ENCODE measurements at regions not wholly inside any gene's neighbourhood (a gene's known extent, or its start where the extent isn't known, plus 50 kb on each side); places are given as distances from the start of the nearest gene placed in this dataset.

- Histone ChIP-seq H3K23ac (ENCODE audit: insufficient read length, low read depth, low read length) (no peak overlapping the region), H3K23me2 (ENCODE audit: insufficient read length, low read depth, low read length, poor library complexity, severe bottlenecking) (no peaks in the 10 kb centered on the region), H3K14ac (ENCODE audit: insufficient read depth, low read length) (no peak overlapping the region), H2BK20ac (ENCODE audit: low read depth, low read length, poor library complexity, severe bottlenecking) (no peak overlapping the region), H2BK120ac (ENCODE audit: low read depth, low read length, poor library complexity, severe bottlenecking) (no peak overlapping the region), H3K79me2 (ENCODE audit: insufficient read depth, low read length) (no peaks in the 10 kb centered on the region), H2BK12ac (ENCODE audit: insufficient read length, low read depth, low read length) (no peak overlapping the region), H4K5ac (ENCODE audit: insufficient read length, low read depth, low read length) (no peak overlapping the region), H2BK15ac (ENCODE audit: low read depth, low read length) (no peak overlapping the region), H3K56ac (ENCODE audit: insufficient read length, low read depth, low read length) (no peak overlapping the region), H3K27me3 (ENCODE audit: insufficient read depth, low read length) (no peaks in the 10 kb centered on the region), H2AK5ac (ENCODE audit: insufficient read length, low read length) (no peak overlapping the region), H4K91ac (ENCODE audit: insufficient read length, low read depth, low read length) (no peak overlapping the region), H3K79me1 (ENCODE audit: insufficient read depth, low read depth, low read length, poor library complexity, severe bottlenecking) (no peaks in the 10 kb centered on the region), H3T11ph (ENCODE audit: low read length) (no peak overlapping the region), H4K8ac (replicated peaks; ENCODE audit: insufficient read length, low read depth, low read length) (no peak overlapping the region), H3K18ac (ENCODE audit: insufficient read length, low read depth, low read length) (no peak overlapping the region), H3K4ac (ENCODE audit: low read depth, low read length) (no peak overlapping the region), H3K27ac (ENCODE audit: insufficient read length, low read depth, low read length) (no peak overlapping the region), H3K9ac (ENCODE audit: extremely low read depth, insufficient read length, low read length) (no peak overlapping the region), H3K9me3 (ENCODE audit: control insufficient read depth, low read depth, low read length) (no peaks in the 10 kb centered on the region), H2BK5ac (ENCODE audit: insufficient read length, low read length) (no peak overlapping the region), H3K4me2 (ENCODE audit: insufficient read depth, insufficient read length, low read length) (no peak overlapping the region), H2AFZ (ENCODE audit: low read length) (no peak overlapping the region), H4K20me1 (ENCODE audit: control insufficient read depth, insufficient read depth, insufficient read length) (no peaks in the 10 kb centered on the region), H3K4me1 (ENCODE audit: insufficient read depth, low read length) (no peaks in the 10 kb centered on the region)
- Mint-ChIP-seq H3K4me3 (no peak overlapping the region), H3K9me3 (no peaks in the 10 kb centered on the region; a peak in 1 of 5 replicates), H3K27me3 (ENCODE audit: low read depth) (no peaks in the 10 kb centered on the region), H3K4me1 (no peaks in the 10 kb centered on the region), H3K36me3 (ENCODE audit: insufficient read depth in 1 of 3, low read depth in 3 of 3) (no peaks in the 10 kb centered on the region; a peak in 1 of 7 replicates), H3K27ac (no peak overlapping the region)
- no peak for DNase-seq
- no peak for TF ChIP-seq CTCF (conservative IDR thresholded peaks at IDR 0.05)
Measured at GRCh38 chr18:29547626-29548025, 1370.7 kb upstream of the CDH2 start.
